Bronchial epithelial cell (primary cell): ENCODE measurements at regions not wholly inside any gene's neighbourhood (a gene's known extent, or its start where the extent isn't known, plus 50 kb on each side); places are given as distances from the start of the nearest gene placed in this dataset.

ENCODE experiments used
- DNase-seq: peaks from one replicate; pipeline ENCODE4 v3.0.0-alpha.2; 2010; ENCODE audit warnings: low read depth
- FAIRE-seq: peaks from 2 replicates; lab custom pipeline; 2011; peaks lifted over from hg19 to GRCh38; lab: Jason Lieb, UNC
- H3K27me3 ChIP-seq: 2 replicates; pipeline ENCODE4 v1.5.1; 2011; ENCODE audit warnings: low read length; ENCODE audit not compliant: control insufficient read depth, insufficient read depth
- H3K36me3 ChIP-seq: 2 replicates; pipeline ENCODE4 v1.5.1; 2011; ENCODE audit warnings: low read length; ENCODE audit not compliant: control insufficient read depth, insufficient read depth
- H3K4me3 ChIP-seq: 2 replicates; pipeline ENCODE4 v1.5.1; 2011; ENCODE audit warnings: mild to moderate bottlenecking, low read depth, low read length, control low read depth
- TF ChIP-seq, protein P1 (sequence below): IDR thresholded peaks from 2 replicates; pipeline ENCODE4 v1.5.1; 2011; ENCODE audit warnings: mild to moderate bottlenecking, moderate library complexity, low read length, control low read depth, inconsistent platforms; ENCODE audit not compliant: insufficient read depth, severe bottlenecking

DNA sequence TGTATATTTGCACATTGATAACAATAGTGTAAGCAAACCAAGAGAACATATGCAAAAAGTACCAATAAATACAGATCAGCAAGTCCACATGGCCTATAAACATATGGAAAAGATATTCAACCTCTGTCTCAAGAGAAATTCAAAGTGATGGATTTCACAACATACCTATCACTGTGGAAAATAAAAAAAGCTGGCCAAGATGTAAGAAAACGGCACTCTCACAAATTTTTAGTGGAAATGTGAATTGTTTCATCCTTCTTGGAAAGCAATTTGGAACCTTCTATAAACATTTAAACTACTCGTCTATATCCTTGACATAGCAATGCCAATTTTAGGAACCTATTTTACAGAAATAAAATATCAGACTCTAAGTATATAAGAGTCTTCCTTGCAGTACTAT, 559.8 kb downstream of the QKI start:
- FAIRE-seq, result no peak
- H3K36me3 ChIP-seq, result no peaks in the 10 kb centered on the region
- TF ChIP-seq, protein P1, sequence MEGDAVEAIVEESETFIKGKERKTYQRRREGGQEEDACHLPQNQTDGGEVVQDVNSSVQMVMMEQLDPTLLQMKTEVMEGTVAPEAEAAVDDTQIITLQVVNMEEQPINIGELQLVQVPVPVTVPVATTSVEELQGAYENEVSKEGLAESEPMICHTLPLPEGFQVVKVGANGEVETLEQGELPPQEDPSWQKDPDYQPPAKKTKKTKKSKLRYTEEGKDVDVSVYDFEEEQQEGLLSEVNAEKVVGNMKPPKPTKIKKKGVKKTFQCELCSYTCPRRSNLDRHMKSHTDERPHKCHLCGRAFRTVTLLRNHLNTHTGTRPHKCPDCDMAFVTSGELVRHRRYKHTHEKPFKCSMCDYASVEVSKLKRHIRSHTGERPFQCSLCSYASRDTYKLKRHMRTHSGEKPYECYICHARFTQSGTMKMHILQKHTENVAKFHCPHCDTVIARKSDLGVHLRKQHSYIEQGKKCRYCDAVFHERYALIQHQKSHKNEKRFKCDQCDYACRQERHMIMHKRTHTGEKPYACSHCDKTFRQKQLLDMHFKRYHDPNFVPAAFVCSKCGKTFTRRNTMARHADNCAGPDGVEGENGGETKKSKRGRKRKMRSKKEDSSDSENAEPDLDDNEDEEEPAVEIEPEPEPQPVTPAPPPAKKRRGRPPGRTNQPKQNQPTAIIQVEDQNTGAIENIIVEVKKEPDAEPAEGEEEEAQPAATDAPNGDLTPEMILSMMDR, result no peak
- H3K27me3 ChIP-seq, result no peaks in the 10 kb centered on the region
- no peak for DNase-seq
- no peak overlapping the region for H3K4me3 ChIP-seq

DNA sequence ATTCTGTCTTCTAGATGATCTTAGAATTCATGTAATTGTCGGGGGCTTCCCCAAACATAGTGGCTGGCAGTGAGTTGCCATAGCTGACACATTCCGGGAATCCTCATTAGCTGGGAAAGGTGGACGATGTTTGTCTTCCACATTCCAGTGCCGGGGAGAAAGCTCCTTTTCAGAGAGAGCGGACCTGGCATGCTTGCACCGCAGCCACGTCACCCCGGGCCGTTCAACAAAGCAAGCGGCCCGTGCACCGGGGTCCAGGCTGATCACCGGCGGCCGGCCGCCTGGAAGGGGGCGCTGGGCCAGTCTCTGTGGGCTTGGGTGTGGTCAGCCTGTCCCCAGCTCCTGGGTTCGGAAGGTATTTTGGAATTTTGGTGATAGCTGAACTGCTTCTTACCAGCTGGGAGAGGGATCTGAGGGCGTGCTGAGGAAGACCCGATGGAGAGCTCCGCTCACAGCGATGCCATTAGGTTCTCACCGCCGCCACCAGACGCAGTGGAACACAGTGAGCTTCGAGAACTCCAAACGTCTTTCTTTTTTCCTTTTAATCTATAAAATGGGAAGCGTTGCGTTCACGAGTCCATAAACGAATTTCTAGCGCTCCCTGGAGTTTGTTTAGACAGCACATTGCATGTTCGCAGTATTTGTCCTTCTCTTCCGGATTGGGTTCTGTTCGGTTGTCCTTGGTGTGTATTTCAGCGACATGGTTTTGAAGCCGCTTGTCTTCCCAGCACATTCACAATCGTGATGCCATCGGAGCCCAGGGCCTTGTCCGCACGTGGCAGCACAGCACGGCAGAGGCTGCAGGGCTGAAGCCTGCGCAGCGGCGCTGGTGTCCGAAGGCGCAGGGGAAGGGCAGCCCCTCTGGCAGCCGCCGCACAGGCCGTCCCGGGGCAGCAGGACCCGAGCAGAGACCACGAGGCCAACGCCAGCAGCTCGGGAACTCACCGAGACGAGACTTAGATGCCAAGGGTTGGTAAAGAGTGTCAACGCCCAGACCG, 557.6 kb downstream of the QKI start:
- no peaks in the 10 kb centered on the region for H3K36me3 ChIP-seq
- H3K27me3 ChIP-seq, result no peaks in the 10 kb centered on the region
- DNase-seq (no peak), FAIRE-seq (no peak)
- no peak overlapping the region for H3K4me3 ChIP-seq
- TF ChIP-seq, protein P1, result no peak

DNA sequence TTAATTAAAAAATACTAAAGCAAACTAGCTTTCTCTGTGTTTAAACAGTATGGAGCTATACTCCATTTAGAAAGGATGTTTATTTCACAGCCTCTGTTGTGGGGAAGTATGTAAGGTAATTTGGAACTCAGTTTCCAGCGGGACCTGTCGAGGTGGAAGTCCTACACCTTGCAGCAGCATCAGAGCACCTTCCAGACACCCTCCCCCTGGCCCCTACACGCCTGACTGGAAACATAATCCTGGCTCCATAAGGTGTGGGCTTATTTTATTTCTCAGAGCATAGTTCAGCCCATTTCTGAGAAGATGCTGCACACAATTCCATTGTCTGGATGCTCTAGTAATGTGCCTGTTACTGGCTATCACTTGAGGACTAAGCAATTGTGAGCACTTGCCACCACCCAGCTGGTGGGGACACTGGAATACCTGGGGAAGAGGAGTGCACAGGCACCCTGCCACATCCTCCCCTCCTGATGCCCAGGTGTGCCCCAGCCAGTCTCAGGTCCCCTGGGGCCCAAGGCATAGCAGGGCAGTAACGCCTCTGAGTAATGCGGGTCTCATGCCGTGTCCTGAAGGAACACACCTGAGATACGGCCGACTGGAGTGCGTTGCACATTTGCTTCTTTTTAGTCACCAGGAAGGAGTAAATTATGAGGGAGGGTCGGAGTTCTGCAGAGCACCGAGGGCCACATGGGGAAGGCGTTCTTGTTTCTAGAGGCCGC, 556.5 kb downstream of the QKI start:
- DNase-seq, result no peak
- H3K4me3 ChIP-seq, result no peak overlapping the region
- no peaks in the 10 kb centered on the region for H3K36me3 ChIP-seq
- no peak for FAIRE-seq
- H3K27me3 ChIP-seq, result no peaks in the 10 kb centered on the region
- TF ChIP-seq, protein P1, result no peak

DNA sequence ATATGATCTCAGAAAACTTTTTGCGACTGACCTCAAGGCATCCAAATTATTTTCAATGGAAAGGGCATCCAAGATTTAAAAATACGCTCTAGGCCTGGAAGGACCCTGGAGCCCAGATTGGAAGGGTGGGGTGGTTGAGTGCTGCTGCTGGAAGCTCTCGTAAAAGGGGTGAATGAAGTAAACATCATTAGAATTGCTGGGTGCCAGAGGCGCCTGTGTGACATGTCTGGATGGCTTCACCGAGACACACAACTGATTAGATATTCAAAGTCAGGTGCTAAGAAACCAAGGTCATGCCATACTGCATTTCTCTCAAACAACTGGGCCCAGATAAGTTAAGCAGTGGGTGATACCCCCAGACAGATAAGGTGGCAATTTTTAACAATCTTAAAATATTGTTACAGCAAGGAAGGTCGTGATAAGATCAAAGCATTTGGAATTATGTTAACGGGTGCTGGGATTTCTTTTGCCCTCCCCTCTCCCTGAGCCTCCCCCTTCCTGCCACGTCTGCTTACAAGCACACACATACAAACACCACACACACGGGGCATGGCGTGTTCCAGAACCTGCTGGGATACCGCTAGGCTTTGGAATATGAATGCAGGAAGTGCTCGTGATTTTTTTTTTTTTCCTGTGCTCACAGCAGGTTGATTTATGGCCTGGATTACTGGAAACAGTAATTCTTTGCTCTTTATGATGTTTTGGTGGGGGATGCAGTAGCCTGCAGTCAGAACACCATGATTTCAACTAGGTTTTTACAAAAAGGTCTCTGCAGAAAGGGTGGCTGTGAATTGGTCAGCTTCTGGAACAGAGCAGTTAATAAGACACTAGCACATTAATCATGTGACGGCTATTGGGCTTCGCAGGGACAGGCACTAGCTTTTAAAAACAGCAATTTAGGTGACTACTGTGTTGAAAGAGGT, 551.2 kb downstream of the QKI start:
- TF ChIP-seq, protein P1, result no peak
- Histone ChIP-seq H3K27me3 (no peaks in the 10 kb centered on the region), H3K4me3 (no peak overlapping the region), H3K36me3 (no peaks in the 10 kb centered on the region)
- no peak for DNase-seq
- FAIRE-seq, result no peak

DNA sequence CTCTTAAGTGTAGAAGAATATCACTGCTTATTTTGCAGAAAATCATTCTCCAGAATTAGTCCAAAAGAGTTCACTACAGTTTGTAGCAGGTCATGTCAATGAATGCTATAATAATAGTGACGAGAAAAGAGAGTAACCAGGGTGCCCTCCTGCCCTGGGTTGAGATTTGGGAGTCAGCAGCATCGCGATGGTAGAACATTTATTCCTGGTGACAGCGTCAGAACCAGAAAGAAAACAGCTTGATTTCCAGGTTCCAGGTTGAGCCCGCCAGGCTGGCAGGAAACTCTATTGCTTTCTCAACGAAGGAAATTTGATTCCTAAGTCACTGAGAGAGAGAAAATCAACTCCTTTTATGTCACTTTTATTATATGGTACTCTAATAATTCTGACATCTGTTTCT, 550.3 kb downstream of the QKI start:
- Histone ChIP-seq H3K36me3 (no peaks in the 10 kb centered on the region), H3K27me3 (no peaks in the 10 kb centered on the region), H3K4me3 (no peak overlapping the region)
- TF ChIP-seq, protein P1, result no peak
- DNase-seq (no peak), FAIRE-seq (no peak)
